ENCODE measurements at regions not wholly inside any gene's neighbourhood (a gene's known extent, or its start where the extent isn't known, plus 50 kb on each side); places are given as distances from the start of the nearest gene placed in this dataset.

DNA sequence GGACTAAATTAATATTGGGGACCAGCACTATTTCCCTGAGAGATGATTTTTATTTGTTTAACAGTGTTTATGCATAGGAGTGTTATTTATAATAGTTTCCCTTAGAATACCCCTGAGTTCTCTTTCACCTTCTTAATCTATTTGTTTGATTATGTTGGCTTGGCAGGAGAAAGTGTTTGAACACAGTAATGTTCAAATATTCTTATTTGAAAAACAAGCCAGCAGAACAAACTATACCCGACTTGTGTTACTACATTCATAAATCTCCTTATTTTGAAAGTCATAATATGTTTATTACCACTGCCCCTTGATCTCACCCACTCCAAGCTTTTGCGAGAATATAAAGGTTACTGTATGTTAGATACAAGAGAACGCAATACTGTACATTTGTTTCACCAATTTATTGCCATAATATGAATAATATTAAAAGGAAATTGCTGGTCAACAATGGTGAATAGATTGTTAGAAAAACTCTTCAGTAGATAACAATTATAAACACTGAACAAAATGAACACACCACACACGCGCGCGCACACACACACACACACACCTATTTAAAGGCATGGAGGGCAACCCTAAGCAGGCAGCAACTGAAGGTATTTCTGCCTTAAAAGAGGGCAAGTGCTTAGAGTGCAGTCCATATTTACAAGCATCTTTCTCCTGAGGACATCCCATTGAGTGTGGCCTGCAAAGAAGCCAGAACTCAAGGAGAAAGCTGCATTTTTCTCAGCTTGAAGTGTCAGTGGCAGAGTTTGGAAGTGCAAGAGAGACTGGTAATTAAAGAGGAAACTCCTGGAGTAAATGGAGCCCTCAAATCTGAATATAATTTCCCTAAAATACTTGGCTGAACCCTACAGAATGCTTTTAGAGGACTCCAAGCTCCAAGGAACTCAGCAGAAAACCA lies 279.4 kb upstream of the MAN1A1 start (continued):
- TF ChIP-seq, protein P1, sequence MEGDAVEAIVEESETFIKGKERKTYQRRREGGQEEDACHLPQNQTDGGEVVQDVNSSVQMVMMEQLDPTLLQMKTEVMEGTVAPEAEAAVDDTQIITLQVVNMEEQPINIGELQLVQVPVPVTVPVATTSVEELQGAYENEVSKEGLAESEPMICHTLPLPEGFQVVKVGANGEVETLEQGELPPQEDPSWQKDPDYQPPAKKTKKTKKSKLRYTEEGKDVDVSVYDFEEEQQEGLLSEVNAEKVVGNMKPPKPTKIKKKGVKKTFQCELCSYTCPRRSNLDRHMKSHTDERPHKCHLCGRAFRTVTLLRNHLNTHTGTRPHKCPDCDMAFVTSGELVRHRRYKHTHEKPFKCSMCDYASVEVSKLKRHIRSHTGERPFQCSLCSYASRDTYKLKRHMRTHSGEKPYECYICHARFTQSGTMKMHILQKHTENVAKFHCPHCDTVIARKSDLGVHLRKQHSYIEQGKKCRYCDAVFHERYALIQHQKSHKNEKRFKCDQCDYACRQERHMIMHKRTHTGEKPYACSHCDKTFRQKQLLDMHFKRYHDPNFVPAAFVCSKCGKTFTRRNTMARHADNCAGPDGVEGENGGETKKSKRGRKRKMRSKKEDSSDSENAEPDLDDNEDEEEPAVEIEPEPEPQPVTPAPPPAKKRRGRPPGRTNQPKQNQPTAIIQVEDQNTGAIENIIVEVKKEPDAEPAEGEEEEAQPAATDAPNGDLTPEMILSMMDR (IDR thresholded peaks at IDR 0.05 in 2 of 3, conservative IDR thresholded peaks at IDR 0.05 in 1 of 3; ENCODE audit: insufficient read depth in 2 of 3, low read depth in 1 of 3, low read length in 3 of 3): peak; percentile 5 to 33 (median 12); a peak in 2 of 6 replicates
- TF ChIP-seq ZNF592 (IDR thresholded peaks at IDR 0.05) (no peak), ZNF41 (CRISPR knock-in tag; conservative IDR thresholded peaks at IDR 0.05) (no peak), ZNF277 (CRISPR knock-in tag; IDR thresholded peaks at IDR 0.05; ENCODE audit: borderline replicate concordance) (no peak), NRF1 (conservative IDR thresholded peaks at IDR 0.05 in 1 of 2, IDR thresholded peaks at IDR 0.05 in 1 of 2) (0 out of 4 replicates have a peak, but pooled peaks of 1 of the 2 experiments have one; percentile 10), ARID2 (IDR thresholded peaks at IDR 0.05) (no peak), ZNF584 (CRISPR knock-in tag; IDR thresholded peaks at IDR 0.05; ENCODE audit: low read depth) (no peak), MBD2 (IDR thresholded peaks at IDR 0.05; ENCODE audit: borderline replicate concordance, low read depth) (no peak), EP400 (IDR thresholded peaks at IDR 0.05) (0 out of 2 replicates have a peak, but pooled peaks have one; percentile 1), HDAC2 (IDR thresholded peaks at IDR 0.05) (0 out of 2 replicates have a peak, but pooled peaks have one; percentile 5)
- TF ChIP-seq, protein P2, sequence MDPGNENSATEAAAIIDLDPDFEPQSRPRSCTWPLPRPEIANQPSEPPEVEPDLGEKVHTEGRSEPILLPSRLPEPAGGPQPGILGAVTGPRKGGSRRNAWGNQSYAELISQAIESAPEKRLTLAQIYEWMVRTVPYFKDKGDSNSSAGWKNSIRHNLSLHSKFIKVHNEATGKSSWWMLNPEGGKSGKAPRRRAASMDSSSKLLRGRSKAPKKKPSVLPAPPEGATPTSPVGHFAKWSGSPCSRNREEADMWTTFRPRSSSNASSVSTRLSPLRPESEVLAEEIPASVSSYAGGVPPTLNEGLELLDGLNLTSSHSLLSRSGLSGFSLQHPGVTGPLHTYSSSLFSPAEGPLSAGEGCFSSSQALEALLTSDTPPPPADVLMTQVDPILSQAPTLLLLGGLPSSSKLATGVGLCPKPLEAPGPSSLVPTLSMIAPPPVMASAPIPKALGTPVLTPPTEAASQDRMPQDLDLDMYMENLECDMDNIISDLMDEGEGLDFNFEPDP (CRISPR knock-in tag; IDR thresholded peaks at IDR 0.05): no peak
- TF ChIP-seq, protein P3, sequence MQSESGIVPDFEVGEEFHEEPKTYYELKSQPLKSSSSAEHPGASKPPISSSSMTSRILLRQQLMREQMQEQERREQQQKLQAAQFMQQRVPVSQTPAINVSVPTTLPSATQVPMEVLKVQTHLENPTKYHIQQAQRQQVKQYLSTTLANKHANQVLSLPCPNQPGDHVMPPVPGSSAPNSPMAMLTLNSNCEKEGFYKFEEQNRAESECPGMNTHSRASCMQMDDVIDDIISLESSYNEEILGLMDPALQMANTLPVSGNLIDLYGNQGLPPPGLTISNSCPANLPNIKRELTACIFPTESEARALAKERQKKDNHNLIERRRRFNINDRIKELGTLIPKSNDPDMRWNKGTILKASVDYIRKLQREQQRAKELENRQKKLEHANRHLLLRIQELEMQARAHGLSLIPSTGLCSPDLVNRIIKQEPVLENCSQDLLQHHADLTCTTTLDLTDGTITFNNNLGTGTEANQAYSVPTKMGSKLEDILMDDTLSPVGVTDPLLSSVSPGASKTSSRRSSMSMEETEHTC (IDR thresholded peaks at IDR 0.05): no peak
- TF ChIP-seq, protein P4, sequence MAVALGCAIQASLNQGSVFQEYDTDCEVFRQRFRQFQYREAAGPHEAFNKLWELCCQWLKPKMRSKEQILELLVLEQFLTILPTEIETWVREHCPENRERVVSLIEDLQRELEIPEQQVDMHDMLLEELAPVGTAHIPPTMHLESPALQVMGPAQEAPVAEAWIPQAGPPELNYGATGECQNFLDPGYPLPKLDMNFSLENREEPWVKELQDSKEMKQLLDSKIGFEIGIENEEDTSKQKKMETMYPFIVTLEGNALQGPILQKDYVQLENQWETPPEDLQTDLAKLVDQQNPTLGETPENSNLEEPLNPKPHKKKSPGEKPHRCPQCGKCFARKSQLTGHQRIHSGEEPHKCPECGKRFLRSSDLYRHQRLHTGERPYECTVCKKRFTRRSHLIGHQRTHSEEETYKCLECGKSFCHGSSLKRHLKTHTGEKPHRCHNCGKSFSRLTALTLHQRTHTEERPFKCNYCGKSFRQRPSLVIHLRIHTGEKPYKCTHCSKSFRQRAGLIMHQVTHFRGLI (CRISPR knock-in tag; IDR thresholded peaks at IDR 0.05): no peak
